Hepatocyte (in vitro differentiated cells): ENCODE measurements at regions not wholly inside any gene's neighbourhood (a gene's known extent, or its start where the extent isn't known, plus 50 kb on each side); places are given as distances from the start of the nearest gene placed in this dataset.

Experiments used
- DNase-seq: peaks from one replicate; pipeline ENCODE4 v3.0.0-alpha.2; 2016; ENCODE audit warnings: low spot score
- H2AFZ ChIP-seq: fragments of 200-600 bp; sonication (generic); 2 replicates; pipeline ENCODE4 v1.6.0; 2016; ENCODE audit warnings: antibody characterized with exemption, mild to moderate bottlenecking
- H3K27ac ChIP-seq: fragments of 200-600 bp; sonication (generic); 2 replicates; pipeline ENCODE4 v1.5.1; 2016; ENCODE audit warnings: mild to moderate bottlenecking
- H3K27me3 ChIP-seq: fragments of 200-600 bp; sonication (generic); 2 replicates; pipeline ENCODE4 v1.6.1; 2016
- H3K36me3 ChIP-seq: fragments of 200-600 bp; sonication (generic); replicated peaks from 2 replicates; pipeline ENCODE4 v1.5.1; 2016; ENCODE audit warnings: low read depth; ENCODE audit not compliant: insufficient read depth
- H3K4me1 ChIP-seq: fragments of 200-600 bp; sonication (generic); 2 replicates; pipeline ENCODE4 v1.5.1; 2016; ENCODE audit warnings: mild to moderate bottlenecking, moderate library complexity; ENCODE audit not compliant: insufficient read depth
- H3K4me2 ChIP-seq: fragments of 200-600 bp; sonication (generic); 2 replicates; pipeline ENCODE4 v1.6.0; 2016
- H3K4me3 ChIP-seq: fragments of 200-600 bp; sonication (generic); 2 replicates; pipeline ENCODE4 v1.5.1; 2016; ENCODE audit warnings: mild to moderate bottlenecking
- H3K79me2 ChIP-seq: fragments of 200-600 bp; sonication (generic); 2 replicates; pipeline ENCODE4 v1.6.0; 2017; ENCODE audit warnings: mild to moderate bottlenecking
- H3K9me2 ChIP-seq: fragments of 200-600 bp; sonication (generic); replicated peaks from 2 replicates; pipeline ENCODE4 v1.6.0; 2017; ENCODE audit warnings: mild to moderate bottlenecking; ENCODE audit not compliant: insufficient read depth
- H3K9me3 ChIP-seq: fragments of 200-600 bp; sonication (generic); 2 replicates; pipeline ENCODE4 v1.5.1; 2016; ENCODE audit warnings: low read depth, mild to moderate bottlenecking
- H4K20me1 ChIP-seq: fragments of 200-600 bp; sonication (generic); 2 replicates; pipeline ENCODE4 v1.6.0; 2016; ENCODE audit warnings: mild to moderate bottlenecking; ENCODE audit not compliant: insufficient read depth, poor library complexity, severe bottlenecking
- EZH2 ChIP-seq: fragments of 200-600 bp; sonication (generic); IDR thresholded peaks from 2 replicates; pipeline ENCODE4 v1.6.1; 2016; ENCODE audit warnings: antibody characterized with exemption, mild to moderate bottlenecking, borderline replicate concordance
- EZH2phosphoT487 ChIP-seq: fragments of 200-600 bp; sonication (generic); IDR thresholded peaks from one replicate; pipeline ENCODE4 v1.6.1; 2018; ENCODE audit warnings: antibody characterized with exemption, mild to moderate bottlenecking, low read depth, moderate library complexity; ENCODE audit not compliant: unreplicated experiment, severe bottlenecking
- WGBS: methylation state at CpG from one replicate; pipeline ENCODE4 v1.1.6; 2016; ENCODE audit warnings: low lambda C conversion rate; ENCODE audit errors: missing lambda C conversion rate; 5-methylcytosine and 5-hydroxymethylcytosine counted together
- TF ChIP-seq, protein P1 (sequence below): fragments of 200-600 bp; sonication (generic); IDR thresholded peaks from 2 replicates; pipeline ENCODE4 v1.5.1; 2016; ENCODE audit warnings: antibody characterized with exemption, mild to moderate bottlenecking; ENCODE audit not compliant: poor library complexity

DNA sequence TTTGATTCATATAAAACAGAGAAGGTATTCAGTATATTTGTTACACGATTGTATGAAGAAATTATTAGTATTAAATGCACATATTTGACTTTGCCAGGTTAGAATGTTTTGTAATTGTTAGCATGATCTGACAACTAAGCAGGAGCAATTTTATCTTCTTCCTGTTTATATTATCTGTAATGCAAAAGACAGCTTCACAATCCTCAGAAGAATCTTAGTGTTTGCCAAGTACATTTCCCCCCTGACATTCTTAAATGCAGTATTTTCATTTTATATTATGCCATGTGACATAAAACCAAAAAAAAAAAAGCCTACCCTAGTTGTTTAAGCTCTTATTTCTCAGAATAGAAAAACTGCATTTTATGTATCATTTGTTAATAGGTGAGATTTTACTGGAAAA is 469.4 kb downstream of the FOXG1 start:
- no peaks in the 10 kb centered on the region for H3K27me3 ChIP-seq
- H3K4me2 ChIP-seq = no peak overlapping the region
- H3K4me3 ChIP-seq = no peak overlapping the region
- H3K4me1 ChIP-seq = no peaks in the 10 kb centered on the region
- no peak for DNase-seq
- no peaks in the 10 kb centered on the region for H3K9me2 ChIP-seq
- H3K9me3 ChIP-seq = no peaks in the 10 kb centered on the region
- no peaks in the 10 kb centered on the region for H3K79me2 ChIP-seq
- 73% methylated on average over 1 of the region's 1 CpG for WGBS
- H3K27ac ChIP-seq = no peak overlapping the region
- TF ChIP-seq EZH2phosphoT487 = no peak
- TF ChIP-seq, protein P1, sequence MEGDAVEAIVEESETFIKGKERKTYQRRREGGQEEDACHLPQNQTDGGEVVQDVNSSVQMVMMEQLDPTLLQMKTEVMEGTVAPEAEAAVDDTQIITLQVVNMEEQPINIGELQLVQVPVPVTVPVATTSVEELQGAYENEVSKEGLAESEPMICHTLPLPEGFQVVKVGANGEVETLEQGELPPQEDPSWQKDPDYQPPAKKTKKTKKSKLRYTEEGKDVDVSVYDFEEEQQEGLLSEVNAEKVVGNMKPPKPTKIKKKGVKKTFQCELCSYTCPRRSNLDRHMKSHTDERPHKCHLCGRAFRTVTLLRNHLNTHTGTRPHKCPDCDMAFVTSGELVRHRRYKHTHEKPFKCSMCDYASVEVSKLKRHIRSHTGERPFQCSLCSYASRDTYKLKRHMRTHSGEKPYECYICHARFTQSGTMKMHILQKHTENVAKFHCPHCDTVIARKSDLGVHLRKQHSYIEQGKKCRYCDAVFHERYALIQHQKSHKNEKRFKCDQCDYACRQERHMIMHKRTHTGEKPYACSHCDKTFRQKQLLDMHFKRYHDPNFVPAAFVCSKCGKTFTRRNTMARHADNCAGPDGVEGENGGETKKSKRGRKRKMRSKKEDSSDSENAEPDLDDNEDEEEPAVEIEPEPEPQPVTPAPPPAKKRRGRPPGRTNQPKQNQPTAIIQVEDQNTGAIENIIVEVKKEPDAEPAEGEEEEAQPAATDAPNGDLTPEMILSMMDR = no peak
- no peak for TF ChIP-seq EZH2
- H3K36me3 ChIP-seq = no peaks in the 10 kb centered on the region
- no peak overlapping the region for H2AFZ ChIP-seq
- no peaks in the 10 kb centered on the region for H4K20me1 ChIP-seq

DNA sequence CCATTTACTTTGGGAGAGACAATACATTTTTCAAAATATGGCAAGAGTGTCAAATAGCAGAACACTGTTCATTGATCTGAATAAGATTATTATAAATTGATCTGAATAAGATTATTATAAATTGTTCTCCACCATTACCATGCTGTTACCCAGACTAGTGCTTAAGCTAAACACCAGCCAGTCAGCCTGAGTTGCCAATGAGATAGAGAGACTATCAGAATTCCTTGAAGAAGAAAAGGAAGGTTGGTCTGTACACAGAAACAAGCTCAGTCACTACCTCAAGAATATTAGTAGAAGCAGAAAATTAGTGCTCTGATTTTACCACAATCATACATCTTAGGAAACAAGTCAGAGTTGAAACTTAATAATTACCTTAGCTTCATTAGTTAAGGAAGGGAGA is 469.8 kb downstream of the FOXG1 start:
- DNase-seq = no peak
- H3K36me3 ChIP-seq = no peaks in the 10 kb centered on the region
- H4K20me1 ChIP-seq = no peaks in the 10 kb centered on the region
- H3K9me3 ChIP-seq = no peaks in the 10 kb centered on the region
- TF ChIP-seq, protein P1 = no peak
- TF ChIP-seq EZH2 (no peak), EZH2phosphoT487 (no peak)
- no peaks in the 10 kb centered on the region for H3K79me2 ChIP-seq
- H3K4me2 ChIP-seq = no peak overlapping the region
- no peaks in the 10 kb centered on the region for H3K27me3 ChIP-seq
- no peaks in the 10 kb centered on the region for H3K4me1 ChIP-seq
- H2AFZ ChIP-seq = no peak overlapping the region
- H3K4me3 ChIP-seq = no peak overlapping the region
- no peaks in the 10 kb centered on the region for H3K9me2 ChIP-seq
- H3K27ac ChIP-seq = no peak overlapping the region

DNA sequence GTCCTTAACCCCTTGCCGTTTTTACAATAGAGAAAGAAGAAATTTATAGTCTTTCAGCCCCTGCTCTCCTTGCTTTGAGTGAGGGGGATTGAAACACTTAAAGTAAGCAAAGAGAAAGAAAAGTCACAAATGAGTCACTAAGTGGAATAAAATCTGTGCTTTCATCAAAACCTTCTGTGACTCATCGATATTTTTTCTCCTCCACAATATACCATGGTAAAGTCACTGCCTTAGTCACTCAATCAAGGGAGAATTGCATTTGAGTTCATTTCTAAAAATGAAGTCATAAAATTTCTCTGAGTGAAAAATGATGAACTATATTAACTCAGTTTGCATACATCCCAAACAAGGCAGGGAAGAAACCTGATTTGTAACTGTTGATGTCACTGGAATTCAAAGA is 470.3 kb downstream of the FOXG1 start:
- Histone ChIP-seq H3K27me3 (no peaks in the 10 kb centered on the region), H3K4me2 (no peak overlapping the region), H4K20me1 (no peaks in the 10 kb centered on the region), H3K27ac (no peak overlapping the region), H3K4me1 (no peaks in the 10 kb centered on the region), H3K4me3 (no peak overlapping the region), H2AFZ (no peak overlapping the region), H3K36me3 (no peaks in the 10 kb centered on the region), H3K9me3 (no peaks in the 10 kb centered on the region), H3K9me2 (no peaks in the 10 kb centered on the region), H3K79me2 (no peaks in the 10 kb centered on the region)
- TF ChIP-seq EZH2 (no peak), EZH2phosphoT487 (no peak)
- TF ChIP-seq, protein P1 = no peak
- DNase-seq = no peak
- WGBS = 58% methylated on average over 2 of the region's 2 CpGs

DNA sequence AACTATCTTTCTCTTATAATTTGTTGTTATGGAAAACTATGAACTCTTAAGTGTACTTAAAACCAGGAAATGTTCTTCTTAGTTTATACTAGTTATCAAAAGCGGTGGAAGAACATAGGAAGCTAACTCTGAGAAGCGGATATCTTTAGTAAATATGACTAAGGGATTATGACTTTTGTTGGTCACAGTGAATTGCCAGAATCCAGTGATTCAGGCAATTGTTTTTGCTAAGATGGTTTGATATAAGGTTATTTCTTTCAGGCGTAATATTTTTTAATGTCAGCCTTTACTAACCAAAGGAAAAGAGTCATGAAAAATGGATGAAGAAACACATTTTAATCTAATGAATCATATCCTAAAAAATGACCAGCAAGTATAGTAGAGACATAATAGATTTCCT is 473.5 kb downstream of the FOXG1 start:
- Histone ChIP-seq H3K4me1 (no peaks in the 10 kb centered on the region), H3K4me2 (no peak overlapping the region), H3K9me3 (no peaks in the 10 kb centered on the region), H3K9me2 (no peaks in the 10 kb centered on the region), H2AFZ (no peak overlapping the region), H3K27ac (no peak overlapping the region), H3K79me2 (no peaks in the 10 kb centered on the region), H3K27me3 (no peaks in the 10 kb centered on the region), H3K36me3 (no peaks in the 10 kb centered on the region), H3K4me3 (no peak overlapping the region), H4K20me1 (no peaks in the 10 kb centered on the region)
- TF ChIP-seq EZH2phosphoT487 = no peak
- TF ChIP-seq, protein P1 = no peak
- no peak for TF ChIP-seq EZH2
- 75% methylated on average over 3 of the region's 3 CpGs for WGBS
- DNase-seq = no peak
